ENCODE measurements at regions not wholly inside any gene's neighbourhood (a gene's known extent, or its start where the extent isn't known, plus 50 kb on each side); places are given as distances from the start of the nearest gene placed in this dataset.

DNA sequence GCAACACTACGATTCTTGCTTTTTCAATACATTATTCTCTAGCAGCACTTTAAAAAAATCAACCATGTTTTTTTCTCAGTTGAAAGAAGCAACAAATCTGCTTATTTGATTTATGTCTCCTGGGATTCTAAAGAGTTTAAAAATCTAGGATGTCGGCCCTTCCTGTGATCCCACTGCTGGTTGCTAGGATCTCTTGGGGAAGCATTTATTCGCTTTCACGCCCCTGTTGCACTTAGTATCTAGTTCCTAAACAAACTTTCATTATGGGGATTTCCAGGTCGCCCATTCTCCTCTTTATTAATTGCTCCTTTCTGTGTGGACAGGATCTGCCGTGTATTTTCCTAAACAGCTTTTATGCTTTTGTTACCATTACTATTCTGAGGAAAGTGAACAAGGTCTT lies 313.5 kb downstream of the AGTPBP1 start:
- no peak for DNase-seq (ENCODE audit: low read depth)

DNA sequence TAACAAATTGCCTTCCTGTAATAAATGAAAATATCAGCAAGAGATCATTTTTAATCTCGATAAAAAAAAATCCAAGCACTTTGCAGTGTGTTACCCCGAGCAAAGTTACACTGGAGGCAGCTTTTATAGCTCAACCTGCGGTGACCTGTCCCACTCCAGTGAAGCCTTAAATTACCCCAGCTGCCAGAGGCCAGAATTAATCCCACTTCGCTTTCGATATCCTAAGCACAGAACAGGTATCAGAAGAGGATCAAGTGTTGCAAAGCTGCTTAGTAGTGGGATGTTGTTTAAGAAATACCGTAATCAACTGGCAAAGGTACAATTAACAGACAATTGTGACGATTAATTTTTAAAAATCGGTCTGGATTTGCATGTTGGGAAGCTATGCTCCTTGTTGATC lies 314.0 kb downstream of the AGTPBP1 start:
- DNase-seq (ENCODE audit: low read depth) = no peak

DNA sequence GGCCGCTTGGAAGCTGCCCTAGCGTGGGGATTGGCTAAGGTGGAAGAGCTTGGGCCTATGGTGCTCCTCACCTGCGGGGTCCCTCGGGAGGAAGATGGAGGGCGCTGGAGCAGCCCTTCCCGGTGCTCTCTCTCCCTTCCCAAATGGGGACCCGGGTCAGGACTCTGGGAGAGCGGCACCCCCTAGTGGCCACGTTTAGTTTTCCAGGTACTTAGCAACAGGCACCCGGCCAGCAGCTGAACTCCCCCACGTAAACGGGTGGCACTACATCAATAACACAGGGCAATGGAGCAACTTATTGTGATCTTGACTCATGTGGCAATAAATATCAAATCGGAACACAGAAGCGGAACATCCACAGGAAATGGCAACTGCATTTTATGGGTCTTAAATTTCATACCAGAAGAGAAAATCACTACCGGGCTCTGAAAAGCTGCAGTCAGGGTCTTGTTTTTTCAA lies 316.6 kb downstream of the AGTPBP1 start:
- DNase-seq (ENCODE audit: low read depth) = peak; percentile 8

DNA sequence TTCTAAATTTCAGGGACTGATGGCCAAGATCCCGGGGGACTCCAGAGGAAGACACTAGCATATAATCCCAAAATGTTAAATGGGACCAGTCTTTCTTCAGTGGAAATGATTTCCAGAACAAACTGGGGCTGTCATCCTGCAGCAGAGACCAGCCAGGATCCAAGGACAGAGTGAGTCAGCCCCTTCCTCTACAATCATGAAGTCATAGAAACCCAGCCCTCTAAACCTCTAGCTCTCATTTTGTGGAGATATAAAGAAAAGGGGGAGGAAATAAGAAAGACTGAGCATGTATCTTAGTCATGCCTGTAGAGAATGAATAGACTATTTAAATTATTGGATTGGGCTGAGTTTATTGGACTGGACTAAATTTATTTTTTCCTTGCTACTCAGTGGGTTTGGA lies 318.3 kb downstream of the AGTPBP1 start:
- no peak for DNase-seq (ENCODE audit: low read depth)

DNA sequence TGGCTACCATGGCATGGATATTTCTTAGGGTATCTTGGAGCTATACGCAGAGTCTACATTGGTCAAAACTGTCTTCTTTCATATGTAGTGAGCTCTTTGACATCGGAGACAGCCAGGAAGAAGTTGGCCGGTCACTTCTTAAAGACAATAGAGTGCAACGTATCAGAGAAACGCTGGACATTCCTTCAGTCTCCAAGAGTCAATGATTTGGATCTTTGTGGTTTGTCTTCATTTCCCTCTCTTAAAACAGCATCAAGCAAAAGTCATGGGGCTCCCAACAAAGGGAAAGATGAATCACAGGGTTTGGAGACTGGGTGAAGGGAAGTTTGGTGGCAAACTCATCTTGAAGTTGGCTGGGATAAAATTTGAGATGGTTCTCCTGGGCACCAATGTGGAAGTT lies 320.1 kb downstream of the AGTPBP1 start:
- no peak for DNase-seq (ENCODE audit: low read depth)

DNA sequence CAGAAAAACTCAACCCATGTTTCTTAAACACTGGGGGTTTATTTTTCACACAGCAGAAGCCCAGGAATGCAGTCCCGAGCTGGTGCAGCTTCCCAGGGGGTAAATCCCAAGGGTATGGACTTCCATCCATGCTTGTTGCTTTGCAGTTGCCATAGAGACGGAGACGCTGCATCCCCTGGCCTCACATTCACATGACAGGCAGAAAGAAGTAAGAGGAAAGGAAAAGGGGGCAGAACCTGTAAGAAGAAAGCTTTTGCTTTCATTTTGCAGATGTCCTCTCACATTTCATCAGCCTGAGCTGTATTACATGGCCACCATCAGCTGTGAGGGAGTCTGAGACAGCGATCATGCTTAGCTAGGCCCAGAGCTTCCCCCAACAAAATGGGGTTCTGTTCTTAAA lies 321.0 kb downstream of the AGTPBP1 start:
- DNase-seq (ENCODE audit: low read depth) = no peak

DNA sequence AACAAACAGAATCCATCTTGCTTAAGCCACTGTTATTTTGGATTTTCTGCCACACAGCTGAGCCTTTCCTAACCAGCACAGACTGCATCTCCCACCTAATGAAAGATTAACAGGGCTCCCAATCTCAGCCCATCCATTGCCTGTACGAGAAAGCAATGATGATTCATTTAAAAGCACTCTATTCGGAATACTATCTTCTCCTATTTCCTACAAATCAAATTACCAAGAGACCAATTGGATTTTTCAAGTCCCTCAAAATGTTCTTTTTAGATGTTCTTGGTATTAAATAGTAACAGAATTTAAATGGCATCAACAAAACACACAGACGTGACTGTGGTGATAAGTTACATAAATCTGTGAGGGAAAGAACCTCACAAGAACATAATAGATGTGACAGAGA lies 324.1 kb downstream of the AGTPBP1 start:
- DNase-seq (ENCODE audit: low read depth) = no peak

DNA sequence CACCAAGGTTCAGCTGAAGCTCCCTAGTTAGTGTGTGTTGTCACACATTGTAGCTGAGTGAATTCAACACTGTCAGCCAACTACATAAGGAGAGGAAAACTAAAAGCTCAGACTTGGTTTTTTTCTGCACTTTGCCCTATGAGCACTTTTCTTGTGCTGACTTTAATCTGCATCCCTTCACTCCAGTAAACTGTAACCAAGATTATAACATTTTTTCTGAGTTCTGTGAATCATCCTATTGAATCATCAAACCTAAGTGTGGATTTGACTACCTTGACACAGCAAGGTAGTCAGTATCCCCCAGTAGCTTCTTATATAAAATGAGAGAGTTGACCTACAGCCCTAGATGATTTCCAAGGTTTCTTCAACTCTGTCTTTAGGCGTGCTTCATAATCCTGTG lies 325.0 kb downstream of the AGTPBP1 start:
- no peak for DNase-seq (ENCODE audit: low read depth)

DNA sequence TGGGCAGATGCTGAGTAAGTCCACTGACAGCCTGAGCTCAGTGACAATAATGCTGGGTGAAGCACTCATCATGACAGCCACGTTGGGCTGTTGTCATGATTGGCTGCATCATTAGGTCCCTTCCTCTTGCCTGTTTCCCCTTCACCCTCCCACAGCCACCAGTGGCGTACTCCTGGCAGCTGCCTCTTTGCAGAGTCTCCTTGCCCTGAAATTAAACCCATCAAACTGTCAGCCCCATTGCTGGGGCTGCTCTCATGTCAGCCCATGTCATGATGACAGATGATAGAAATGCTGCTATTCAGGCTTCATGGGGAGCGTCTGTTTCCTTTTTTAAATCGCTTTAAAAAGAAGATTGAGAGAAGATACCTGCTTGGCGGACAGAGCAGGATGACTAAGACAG lies 327.4 kb downstream of the AGTPBP1 start:
- DNase-seq (ENCODE audit: low read depth) = no peak

DNA sequence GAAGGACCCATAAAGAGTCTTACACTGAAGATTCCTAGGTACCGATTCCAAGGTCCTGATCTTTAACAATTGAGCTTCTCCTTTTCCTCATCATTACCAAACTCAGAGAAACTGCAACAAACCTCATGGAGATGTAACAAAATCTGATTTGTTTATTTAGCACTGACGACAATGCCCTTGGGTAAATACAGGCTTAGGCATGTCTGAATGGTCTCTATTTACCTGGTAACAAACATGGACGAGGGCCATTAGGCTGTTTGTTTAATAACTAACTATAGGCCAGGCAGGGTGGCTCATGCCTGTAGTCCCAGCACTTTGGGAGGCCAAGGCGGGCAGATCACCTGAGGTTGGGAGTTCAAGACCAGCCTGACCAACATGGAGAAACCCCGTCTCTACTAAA lies 333.3 kb downstream of the AGTPBP1 start:
- DNase-seq (ENCODE audit: low read depth) = no peak

DNA sequence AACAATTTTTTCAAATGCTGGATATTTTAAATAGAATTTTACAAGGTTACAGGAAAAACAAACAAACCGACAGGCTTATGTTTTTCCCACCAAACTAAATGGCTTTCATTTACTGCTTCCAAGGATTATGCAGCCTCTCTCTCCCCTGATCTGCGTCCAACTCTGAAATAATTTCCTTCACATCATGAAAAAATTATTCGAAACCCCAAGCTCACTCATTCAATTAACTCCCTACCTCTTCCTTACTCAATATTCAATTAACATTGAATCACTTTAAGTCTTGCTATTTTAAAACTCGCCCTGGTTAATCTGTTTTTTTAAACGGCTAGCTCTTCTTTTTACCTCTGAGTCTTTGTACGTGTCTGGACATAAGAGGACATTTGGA lies 336.2 kb downstream of the AGTPBP1 start:
- no peak for DNase-seq (ENCODE audit: low read depth)

DNA sequence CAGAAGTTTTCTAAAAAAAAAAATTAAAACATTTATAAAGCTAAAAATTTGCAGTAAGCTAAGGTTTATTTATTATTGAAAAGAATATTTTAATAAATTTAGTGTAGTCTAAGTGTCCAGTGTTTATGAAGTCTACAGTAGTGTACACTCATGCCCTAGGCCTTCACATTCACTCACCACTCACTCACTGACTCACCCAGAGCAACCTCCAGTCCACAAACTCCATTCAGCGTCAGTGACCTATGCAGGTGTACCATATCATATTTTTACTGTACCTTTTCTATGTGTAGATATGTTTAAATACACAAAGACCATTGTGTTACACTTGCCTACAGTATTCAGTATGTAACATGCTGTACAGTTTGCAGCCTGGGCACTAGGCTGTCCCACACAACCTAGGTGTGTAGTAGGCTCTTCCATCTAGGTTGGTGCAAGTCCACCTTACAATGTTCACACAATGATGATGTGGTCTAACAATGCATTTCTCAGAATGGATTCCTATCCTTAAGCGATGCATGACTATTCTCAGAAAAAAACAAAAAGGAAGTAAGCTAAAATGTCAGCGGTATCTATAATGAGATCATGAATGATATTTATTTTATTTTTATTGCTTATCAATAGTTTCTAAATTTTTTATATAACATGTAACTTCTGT lies 336.7 kb downstream of the AGTPBP1 start:
- no peak for DNase-seq (ENCODE audit: low read depth)

DNA sequence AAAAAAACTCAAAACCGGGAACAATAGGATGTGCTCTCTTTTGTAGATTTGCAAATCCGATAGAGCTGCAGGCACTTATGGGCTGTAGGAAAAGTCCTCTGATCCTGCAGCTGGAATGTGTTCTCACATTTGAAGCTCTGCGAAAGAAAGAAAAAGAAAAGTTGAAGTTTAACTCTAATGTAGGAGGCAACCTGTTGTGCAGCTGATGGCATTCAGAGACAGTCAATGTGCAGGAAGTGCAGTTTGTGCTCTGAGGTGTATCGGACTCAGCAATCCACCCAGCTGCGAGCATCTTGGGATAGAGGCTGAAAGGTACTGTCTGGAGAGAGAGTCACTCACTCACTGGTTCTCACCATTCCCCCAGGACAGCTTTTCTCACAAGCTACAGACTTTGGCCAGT lies 339.2 kb downstream of the AGTPBP1 start:
- no peak for DNase-seq (ENCODE audit: low read depth)

DNA sequence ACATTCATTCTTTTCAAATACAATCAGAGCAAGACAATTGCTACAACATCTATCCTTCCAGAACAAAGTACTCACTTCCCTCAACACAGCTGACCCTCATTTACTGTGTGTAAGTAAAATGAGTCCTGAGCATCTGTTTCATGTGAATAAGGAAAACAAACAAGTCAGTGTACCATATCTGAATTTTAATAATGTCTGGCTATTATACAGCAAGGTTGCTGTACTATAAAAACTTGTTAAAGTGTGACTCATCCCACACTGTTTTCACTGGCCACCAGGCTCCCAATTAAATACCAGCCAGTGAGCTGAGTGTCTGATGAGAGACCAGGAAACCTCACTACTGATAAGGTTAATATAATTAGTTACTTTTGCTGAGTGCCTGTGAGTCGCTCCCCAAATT lies 339.8 kb downstream of the AGTPBP1 start:
- DNase-seq (ENCODE audit: low read depth) = no peak

DNA sequence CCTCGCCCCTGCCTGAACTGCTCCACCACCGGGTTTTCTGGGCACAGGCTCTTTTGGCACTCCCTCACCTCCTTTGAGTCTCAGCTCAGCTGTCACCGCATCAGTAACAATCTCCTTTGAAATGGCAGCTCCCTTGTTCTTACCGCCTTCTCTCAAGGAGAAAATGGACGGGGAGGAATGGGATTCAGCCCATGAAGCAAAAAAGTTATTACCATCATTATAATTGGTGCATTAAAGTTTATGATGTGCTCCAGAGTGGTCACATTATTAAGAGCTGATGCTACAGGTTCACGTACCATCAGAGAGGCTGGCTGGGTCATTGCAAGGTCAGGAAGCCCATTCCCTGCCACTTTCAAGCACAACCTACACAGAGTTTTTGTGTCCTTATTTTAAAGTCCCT lies 344.7 kb downstream of the AGTPBP1 start:
- no peak for DNase-seq (ENCODE audit: low read depth)

DNA sequence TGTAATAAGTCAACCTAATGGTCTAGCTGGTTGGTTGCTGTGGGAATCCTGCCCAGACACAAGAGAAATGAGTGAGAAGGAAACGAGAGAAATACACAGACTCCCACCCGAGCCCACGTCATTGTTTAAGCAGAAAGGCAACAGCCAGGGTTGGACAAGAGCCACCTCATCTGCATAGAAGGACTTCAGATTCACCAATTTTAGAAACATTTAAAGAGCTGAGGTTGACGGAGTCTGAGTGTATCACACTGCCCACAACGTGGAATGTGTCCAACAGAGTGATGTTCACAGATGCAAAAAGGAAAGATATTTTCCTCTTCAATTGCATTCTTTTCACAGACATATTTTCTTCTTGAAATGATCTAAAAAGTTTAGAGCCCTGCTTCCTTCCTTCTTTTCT lies 349.5 kb downstream of the AGTPBP1 start:
- no peak for DNase-seq (ENCODE audit: low read depth)

DNA sequence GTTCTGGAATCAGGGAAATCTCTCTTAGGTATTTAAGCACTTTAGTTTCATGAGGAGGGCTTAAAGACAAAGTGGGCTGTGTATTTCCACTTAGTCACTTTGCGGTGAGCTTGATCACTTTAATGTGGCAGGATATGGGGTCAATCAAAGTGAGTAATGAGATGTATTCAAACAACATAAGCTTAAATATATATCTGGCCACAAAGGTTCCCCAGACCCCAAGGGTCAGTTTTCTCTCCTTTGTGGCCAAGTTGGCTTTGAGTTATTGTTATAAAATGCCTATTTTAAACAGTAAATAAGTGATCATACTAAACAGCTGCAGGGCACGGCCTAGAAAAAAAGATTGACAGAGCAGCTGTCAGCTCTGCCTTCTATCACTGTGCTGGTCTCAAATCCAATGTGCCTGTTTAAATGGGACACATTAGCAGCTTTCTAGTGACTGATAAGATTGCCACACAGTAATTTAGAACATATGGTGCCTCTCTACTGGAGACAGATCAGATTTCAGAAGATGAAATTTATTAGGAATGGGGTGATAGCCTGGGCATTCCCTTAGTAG lies 363.9 kb downstream of the AGTPBP1 start:
- DNase-seq (ENCODE audit: low read depth) = no peak

DNA sequence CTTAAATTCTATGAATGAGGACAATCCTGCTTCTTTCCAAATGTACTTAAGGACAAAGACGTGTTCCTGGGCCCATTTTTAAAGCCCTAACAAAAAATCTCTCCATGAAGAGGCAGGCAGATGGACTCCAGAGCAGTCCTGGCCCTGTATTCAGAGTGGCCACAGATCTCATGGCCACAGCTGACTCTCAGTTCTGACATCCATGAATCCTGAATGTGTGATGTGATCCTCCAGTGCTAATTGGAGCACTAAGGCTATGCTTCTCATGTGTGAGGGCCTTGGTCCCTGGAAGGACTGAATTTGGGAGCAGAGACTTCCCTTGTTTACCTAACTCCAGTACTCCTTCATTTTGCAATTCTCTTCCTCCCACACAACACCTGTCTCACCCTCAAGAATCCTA lies 373.0 kb downstream of the AGTPBP1 start:
- no peak for DNase-seq (ENCODE audit: low read depth)

DNA sequence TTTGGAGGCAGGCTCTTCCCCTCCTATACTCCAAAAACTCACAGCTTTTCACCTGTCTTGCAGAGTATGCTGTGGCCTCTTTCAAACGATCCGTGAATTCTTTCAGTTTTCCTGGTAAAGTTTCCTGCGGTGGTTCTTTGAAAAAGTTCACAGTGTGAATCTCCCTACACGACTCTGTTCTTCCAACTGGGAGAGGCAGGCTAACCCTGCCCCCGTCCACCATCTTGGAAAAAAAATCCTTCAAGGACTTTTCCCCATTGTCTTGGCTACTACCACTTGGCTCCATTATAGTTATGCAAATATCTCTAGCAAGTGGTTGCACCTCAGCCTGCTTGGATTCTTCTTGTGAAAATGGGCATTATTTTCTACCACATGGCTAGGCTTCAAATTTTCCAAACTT lies 382.6 kb downstream of the AGTPBP1 start:
- no peak for DNase-seq (ENCODE audit: low read depth)

DNA sequence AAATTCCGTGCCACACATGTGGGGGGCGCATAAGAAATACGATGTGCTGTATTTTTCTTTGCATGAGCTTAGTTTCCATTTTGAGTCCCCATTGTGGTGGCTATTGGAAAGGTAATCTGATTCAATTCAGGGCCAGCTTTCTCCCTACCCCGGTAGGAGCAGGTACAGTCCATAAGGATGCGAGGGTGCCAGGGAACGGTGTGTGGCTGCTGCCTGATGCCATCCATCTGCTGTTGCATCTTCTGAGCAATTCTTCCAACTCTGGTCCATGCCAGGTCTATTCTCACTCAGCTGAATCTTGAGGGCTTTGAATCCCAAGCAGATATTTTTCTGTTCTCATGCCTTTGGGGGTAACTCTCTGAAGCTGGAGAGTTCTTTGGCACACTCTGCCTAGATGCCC lies 392.7 kb downstream of the AGTPBP1 start:
- no peak for DNase-seq (ENCODE audit: low read depth)

DNA sequence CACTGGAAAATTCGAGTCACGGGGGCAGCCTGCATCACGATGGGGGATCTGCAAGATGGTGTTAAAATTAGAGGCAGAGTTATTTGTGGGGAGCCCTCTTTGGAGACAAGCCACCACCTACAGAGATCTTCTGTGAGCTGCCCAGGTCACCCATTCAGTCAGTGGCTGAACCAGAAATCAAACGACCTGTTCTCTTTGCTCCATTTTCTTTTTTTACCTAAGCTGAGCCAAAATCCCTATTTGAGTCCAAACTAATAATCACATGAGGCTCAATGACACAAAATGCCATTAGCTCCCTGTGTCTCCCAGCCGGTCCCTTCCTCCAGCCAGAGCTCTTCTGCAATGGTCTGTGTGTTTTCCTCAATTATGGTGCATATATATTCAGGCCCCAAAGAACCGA lies 394.2 kb downstream of the AGTPBP1 start:
- no peak for DNase-seq (ENCODE audit: low read depth)

DNA sequence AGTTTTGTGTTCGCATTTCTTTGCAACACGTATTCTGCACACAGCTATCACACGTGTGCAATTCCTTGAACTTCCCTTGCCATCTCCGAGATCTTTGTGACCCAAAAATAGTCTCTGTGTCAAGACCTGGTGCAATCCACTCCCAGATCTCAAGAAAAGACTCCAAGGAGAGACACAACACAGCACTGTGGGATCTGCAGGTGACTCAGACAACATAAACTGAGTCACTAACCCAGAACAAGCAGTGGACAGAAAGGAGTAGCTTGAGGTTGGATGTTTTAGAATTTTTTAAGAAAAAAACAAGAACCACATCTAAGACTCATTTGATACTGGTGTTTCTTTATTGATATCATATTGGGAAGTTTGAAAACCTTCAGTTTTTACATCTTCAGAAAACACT lies 396.9 kb downstream of the AGTPBP1 start:
- DNase-seq (ENCODE audit: low read depth) = no peak

DNA sequence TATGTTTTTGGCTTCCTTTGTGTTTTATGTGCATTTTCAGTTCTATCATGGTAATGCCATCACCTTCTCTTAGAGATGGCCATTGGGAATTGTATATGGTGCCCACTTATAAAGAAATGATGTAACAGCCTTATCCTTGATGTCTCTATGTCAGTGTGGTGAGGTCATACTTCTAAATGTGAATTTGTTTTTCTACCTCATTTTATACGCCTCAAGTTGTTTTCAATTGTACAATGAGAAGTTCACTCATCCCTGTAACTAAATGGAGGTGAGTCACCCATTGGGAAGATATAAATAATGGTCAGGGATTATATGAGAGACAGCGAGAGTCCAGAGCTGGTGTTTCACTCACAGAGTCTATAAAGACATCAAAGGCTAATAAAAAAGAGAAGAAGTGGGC lies 402.4 kb downstream of the AGTPBP1 start:
- no peak for DNase-seq (ENCODE audit: low read depth)

DNA sequence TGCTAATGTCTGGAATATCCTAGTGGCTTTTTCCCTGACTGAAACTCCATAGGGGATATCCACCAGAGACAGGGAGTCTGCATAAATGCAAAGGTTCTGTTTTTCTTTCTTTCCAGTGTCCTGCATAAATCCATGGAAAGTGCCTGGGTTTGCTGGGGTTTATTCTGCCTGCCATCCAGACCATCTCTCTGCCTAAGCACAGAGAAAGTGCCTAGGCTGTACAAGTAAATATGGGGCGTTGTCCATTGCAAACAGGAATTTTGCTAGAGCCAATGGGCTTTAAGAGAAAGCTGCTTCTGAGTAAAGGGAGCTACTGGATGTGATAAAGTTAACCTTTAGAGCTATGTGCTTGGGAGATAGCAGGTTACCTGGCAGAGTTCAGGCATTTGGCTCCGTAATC lies 407.5 kb downstream of the AGTPBP1 start:
- no peak for DNase-seq (ENCODE audit: low read depth)

DNA sequence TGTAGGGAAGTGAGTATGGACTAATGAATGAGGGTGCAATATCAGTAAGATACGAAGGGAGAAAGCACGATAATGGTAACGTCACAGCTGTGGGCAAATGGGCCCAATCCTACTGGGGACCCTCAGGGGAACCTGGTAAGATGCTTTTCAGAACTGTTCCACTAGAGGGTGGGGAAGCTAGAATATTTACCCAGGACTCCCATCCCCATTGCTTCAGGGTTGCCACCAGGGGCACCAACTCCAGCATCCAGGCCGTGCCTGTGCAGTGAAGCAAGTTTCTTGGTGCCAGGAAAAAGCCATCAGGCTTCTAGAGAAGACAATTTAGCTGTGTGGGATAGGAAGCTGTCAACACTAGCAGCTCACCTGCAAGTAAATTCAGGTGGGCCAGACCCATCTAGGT lies 409.3 kb downstream of the AGTPBP1 start:
- DNase-seq (ENCODE audit: low read depth) = no peak
